HG03280 (cell line): ENCODE measurements at regions not wholly inside any gene's neighbourhood (a gene's known extent, or its start where the extent isn't known, plus 50 kb on each side); places are given as distances from the start of the nearest gene placed in this dataset.
"Not testable (repeated sequence)": the region's sequence is repeated elsewhere in the genome, so short reads cannot be mapped to it uniquely, and the experiment has no call there.

Source experiments
- ATAC-seq: cut with Tn5 transposase; IDR thresholded peaks from one replicate; pipeline ENCODE4 v1.9.1; 2021; ENCODE audit warnings: mild to moderate bottlenecking, moderate library complexity; ENCODE audit not compliant: unreplicated experiment

DNA sequence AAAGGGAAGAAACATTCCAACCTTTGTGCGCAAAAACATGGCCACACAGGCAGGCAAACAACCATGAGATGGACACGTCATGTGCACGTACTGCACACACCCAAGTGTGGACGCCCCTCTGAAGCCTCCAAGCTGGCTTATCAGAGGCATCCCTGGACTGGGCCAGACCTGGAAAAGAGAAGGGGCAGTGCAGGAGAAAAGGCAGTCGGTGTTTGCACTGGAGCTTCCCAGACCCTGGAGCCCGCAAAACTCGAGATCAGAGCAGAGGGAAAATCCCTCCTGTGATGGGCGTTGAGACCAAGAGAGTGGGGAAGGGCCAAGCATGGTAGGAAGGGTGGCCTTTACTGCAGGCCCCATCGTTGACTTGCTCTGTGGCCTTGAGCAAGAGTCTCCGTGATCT lies 269.5 kb downstream of the CYRIA start:
- ATAC-seq, result no peak

DNA sequence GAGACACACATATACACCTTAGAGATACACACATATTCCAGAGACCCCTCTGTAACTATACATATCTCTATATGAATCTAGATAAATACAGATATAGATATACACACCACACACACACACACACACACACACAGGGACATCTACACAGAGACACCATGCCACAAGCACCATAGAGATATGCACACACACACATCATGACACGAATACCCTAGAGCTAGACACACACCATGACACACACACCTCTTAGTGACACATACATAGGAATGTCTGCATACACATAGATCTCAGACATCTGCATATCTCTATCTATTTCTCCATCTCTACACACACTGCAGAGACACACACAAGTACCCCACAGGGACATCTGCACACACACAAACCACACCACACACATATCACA lies 270.0 kb downstream of the CYRIA start:
- no peak for ATAC-seq

DNA sequence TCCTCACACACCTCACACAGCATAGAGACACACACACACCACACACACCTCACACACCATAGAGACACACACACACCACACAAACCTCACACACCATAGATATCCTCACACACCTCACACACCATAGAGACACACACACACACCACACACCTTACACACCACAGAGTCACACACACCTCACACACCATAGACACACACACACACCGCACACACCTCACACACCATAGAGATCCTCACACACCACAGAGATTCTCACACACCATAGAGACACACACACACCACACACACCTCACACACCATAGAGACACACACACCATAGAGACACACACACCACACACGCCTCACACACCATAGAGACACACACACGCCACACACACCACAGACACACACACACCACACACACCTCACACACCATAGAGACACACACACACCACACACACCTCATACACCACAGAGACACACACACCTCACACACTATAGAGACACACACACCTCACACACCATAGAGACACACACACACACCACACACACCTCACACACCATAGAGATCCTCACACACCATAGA lies 270.6 kb downstream of the CYRIA start:
- no peak for ATAC-seq

GRCh38 chr2:16394072-16394985 lies 271.3 kb downstream of the CYRIA start:
- no peak for ATAC-seq

GRCh38 chr2:16393500-16394071 lies 272.0 kb downstream of the CYRIA start:
- no peak for ATAC-seq

DNA sequence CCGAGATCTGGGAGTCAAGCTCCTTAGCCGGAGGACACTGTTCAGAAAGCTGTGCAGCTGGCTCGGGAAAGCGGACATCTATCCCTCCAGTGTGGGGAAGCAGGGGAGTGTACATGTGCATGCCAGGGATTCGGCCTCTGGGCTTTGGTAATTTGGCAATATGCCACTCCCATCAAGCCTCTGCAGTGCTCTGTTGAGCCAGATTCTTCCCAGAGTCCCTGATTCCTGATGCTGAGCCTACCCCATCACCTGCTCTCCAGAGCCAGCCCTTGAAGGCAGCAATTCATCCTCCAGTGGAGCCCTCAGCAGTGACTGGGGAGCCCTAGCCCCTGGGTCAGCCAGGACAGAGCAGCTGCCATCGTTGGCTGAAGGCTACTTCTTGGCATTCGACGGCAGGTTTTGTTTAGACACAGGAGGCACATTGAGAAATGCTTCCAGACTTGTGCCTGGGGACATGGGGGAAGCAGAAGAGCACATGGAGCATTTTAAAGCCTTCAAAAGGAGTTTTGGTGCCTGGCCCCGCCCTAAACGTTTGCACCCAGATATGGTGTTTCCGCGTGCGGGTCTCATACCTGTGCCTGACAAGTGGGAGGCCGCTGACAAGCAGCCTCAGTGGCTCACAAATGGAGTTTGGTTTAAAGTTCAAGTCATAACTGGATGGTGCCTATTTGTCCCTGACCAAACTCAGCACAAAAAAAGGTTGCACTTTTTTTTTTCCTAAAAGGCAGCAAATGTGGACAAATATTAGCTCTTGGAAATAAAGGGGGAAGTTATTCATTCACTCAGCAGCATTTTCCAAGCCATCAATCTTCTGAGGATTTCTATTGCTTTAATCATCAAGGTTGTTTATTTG lies 272.8 kb downstream of the CYRIA start:
- ATAC-seq, result no peak

- no peak for ATAC-seq
Observed at GRCh38 chr2:16391986-16392385, 273.6 kb downstream of the CYRIA start.

GRCh38 chr2:16390561-16390960 lies 275.1 kb downstream of the CYRIA start:
- no peak for ATAC-seq

- no peak for ATAC-seq
Observed at GRCh38 chr2:16389611-16390010, 276.0 kb downstream of the CYRIA start.

DNA sequence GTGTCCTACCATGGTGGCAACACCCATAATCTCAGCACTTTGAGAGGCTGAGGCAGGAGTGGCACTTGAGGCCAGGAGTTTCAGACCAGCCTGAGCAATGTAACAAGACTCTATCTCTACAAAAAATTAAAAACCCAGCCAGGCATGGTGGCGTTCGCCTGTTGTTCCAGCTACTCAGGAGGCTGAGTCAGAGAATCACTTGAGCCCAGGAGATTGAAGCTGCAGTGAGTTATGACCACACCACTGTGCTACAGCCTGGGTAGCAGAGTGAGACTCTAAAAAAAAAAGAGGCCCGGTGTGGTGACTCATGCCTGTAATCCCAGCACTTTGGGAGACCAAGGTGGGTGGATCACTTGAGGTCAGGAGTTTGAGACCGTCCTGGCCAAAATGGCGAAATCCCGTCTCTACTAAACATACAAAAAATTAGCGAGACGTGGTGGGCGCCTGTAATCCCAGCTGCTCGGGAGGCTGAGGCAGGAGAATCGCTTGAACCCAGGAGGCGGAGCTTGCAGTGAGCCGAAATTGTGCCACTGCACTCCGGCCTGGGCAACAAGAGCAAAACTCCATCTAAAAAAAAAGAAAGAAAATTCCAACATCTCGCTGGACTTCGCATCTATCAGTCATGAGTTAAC lies 277.3 kb downstream of the CYRIA start:
- not testable (repeated sequence) for ATAC-seq

- no peak for ATAC-seq
Observed at GRCh38 chr2:16387461-16387984, 278.1 kb downstream of the CYRIA start.

- ATAC-seq, result no peak
Observed at GRCh38 chr2:16386431-16386830, 279.2 kb downstream of the CYRIA start.

DNA sequence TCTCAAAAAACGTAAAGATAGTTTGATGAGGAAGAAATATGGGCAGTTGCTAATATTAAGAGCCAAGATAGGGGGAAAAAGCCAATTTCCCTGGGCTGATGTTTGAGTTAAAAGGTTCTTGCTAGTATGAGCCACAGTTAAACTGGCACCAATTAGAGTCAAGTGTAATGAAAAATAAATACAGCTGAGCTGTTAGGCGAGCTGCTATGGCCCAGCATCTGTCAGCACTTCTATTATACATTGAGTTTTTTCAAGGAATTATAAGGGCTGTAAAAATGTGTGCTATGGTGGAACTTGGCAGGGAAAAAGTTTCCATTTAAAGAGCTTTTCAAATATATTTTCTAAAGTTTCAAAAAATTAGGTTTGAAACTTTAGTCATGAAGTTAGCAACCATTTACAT lies 279.6 kb downstream of the CYRIA start:
- ATAC-seq, result no peak

DNA sequence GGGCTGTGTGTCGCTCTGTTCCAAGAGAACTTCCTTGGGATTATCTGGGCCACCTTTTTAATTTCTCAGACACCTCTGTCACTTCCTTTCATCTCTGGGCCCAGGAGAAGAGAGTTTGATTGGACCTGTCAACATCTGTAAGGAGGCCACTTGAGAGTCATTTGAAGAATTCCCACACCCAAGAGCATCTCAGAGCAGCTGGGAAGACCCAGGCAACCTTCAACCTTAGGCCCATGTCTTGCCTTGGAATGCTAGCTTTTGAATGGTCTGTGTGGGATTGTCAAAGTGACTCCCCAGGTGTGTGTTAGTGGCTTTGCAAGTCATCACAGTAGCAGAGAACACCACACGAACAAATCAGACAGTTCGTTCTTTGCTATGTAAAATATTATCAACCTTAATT lies 280.3 kb downstream of the CYRIA start:
- no peak for ATAC-seq

- no peak for ATAC-seq
Observed at GRCh38 chr2:16383411-16383810, 282.2 kb downstream of the CYRIA start.

DNA sequence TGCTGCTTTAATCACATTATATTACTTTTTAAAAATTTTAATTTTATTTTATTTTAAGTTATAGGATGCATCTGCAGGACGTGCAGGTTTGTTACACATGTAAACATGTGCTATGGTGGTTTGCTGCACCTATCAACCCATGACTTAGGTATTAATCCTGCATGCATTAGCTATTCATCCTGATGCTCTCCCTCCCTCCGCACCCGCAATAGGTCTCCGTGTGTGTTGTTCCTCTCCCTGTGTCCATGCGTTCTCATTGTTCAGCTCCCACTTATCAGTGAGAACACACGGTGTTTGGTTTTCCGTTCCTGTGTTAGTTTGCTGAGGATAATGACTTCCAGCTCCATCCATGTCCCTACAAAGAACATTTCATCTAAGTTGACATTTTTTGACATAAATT lies 283.2 kb downstream of the CYRIA start:
- no peak for ATAC-seq

DNA sequence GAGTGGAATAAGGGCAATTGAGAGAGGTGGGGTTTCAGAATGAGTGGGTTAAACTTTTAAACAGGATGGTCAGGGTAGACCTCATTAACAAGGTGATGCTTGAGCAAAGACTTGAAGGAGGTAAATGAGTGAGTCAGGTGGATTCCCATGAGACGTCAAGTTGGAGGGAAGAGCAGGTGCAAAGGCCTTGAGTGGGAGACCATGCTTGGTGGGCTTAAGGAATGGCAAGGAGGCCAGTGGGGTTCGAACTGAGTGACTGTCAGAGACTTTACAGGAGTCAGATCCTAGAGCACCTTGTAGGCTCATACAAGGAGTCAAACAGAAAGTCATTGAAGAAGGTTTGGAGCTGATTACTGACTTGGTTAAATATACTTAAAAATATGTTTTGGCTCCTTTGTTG lies 284.1 kb downstream of the CYRIA start:
- ATAC-seq, result no peak

DNA sequence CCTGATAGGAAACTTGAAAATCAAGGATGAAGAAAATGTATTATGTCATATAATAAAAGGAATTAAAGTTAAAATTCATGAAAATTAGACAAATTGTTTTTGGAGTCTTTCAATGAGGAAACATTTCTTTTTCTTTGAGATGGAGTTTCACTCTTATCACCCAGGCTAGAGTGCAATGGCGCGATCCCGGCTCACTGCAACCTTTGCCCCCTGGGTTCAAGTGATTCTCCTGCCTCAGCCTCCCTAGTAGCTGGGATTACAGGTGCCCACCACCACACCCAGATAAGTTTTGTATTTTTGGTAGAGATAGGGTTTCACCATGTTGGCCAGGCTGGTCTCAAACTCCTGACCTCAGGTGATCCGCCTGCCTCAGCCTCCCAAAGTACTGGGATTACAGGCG lies 285.7 kb downstream of the CYRIA start:
- not testable (repeated sequence) for ATAC-seq

- not testable (repeated sequence) for ATAC-seq
Observed at GRCh38 chr2:16379061-16379460, 286.6 kb downstream of the CYRIA start.

DNA sequence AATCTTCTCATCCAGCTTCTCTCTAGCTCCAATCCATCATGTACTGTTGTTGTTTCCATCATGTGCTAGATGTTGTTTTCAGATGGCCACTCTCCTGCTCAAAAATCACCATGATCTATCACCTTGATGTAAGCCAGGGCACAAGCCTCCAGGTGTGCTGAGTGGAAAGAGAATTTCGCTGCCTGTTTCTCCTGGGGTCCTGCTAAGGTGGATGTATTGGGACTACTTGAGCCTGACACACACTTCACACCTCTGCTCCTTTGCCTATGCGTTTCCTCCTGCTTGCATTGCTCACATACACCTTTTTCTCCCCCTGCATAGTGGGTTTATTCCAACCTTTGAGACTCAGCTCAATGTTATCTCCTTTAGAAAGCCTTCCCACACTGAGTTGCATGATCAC lies 287.6 kb downstream of the CYRIA start:
- ATAC-seq, result no peak

DNA sequence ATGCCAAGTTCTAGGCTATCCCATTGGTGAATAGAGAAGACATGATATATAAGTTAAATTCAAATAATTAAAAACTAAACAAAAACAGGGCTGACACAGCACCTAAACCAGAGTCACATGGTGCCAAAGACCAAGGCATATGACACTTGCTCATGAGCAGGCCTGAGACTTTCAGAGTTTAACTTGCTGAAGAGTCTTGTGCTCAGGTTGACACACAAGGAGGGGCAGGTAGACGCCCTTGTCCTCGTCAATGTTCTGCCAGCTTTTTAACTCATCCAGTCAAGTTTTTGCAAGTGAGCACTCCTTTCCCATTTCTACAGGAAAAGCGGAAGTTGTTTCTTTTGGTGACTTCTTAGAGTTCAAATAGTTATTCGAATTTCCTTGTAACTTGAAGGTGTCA lies 289.7 kb downstream of the CYRIA start:
- ATAC-seq, result no peak
